HepG2 (cell line): ENCODE measurements at regions not wholly inside any gene's neighbourhood (a gene's known extent, or its start where the extent isn't known, plus 50 kb on each side); places are given as distances from the start of the nearest gene placed in this dataset.

ENCODE experiments used
- CREB3 ChIP-seq: sonication (generic); formaldehyde crosslinking; IDR thresholded peaks from 2 replicates; pipeline ENCODE4 v1.5.0; 2020; ENCODE audit warnings: missing genetic modification reagents
- EP300 ChIP-seq, 3 experiments: sonication (generic) in 1 of 3; formaldehyde crosslinking in 1 of 3; IDR thresholded peaks; 2 replicates each; pipeline versions ENCODE4 v1.5.1 to v1.6.1; 2011 to 2020; ENCODE audit warnings: low read depth in 2 of 3, low read length in 2 of 3, borderline replicate concordance in 1 of 3, improper control_type of control experiment in 1 of 3, mild to moderate bottlenecking in 1 of 3, missing genetic modification reagents in 1 of 3, moderate library complexity in 1 of 3
- HBP1 ChIP-seq: IDR thresholded peaks from 2 replicates; pipeline ENCODE4 v1.6.1; 2016; ENCODE audit warnings: low read depth, control low read depth
- MEIS1 ChIP-seq: sonication (generic); formaldehyde crosslinking; IDR thresholded peaks from 2 replicates; pipeline ENCODE4 v1.9.0; 2021; ENCODE audit warnings: mild to moderate bottlenecking, missing genetic modification reagents, moderate library complexity, borderline replicate concordance
- MZF1 ChIP-seq: sonication (generic); formaldehyde crosslinking; IDR thresholded peaks from 2 replicates; pipeline ENCODE4 v1.8.1; 2023; ENCODE audit warnings: mild to moderate bottlenecking, missing genetic modification reagents, borderline replicate concordance
- NFYC ChIP-seq: IDR thresholded peaks from 2 replicates; pipeline ENCODE4 v1.6.1; 2016; ENCODE audit warnings: missing genetic modification reagents, missing compliant biosample characterization
- THAP8 ChIP-seq: sonication (generic); formaldehyde crosslinking; IDR thresholded peaks from 2 replicates; pipeline ENCODE4 v1.5.1; 2020; ENCODE audit warnings: missing genetic modification reagents, mild to moderate bottlenecking, borderline replicate concordance
- TIGD3 ChIP-seq: sonication (generic); formaldehyde crosslinking; IDR thresholded peaks from 2 replicates; pipeline ENCODE4 v1.5.1; 2020; ENCODE audit warnings: mild to moderate bottlenecking, missing genetic modification reagents, borderline replicate concordance
- ZBTB14 ChIP-seq: sonication (generic); formaldehyde crosslinking; IDR thresholded peaks from 2 replicates; pipeline ENCODE4 v1.4.0; 2020; ENCODE audit warnings: missing genetic modification reagents
- ZFP37 ChIP-seq: sonication (generic); formaldehyde crosslinking; IDR thresholded peaks from 2 replicates; pipeline ENCODE4 v1.4.0; 2020; ENCODE audit warnings: missing genetic modification reagents, borderline replicate concordance
- ZNF101 ChIP-seq: sonication (generic); formaldehyde crosslinking; IDR thresholded peaks from 2 replicates; pipeline ENCODE4 v1.4.0; 2020; ENCODE audit warnings: mild to moderate bottlenecking, low read depth, missing genetic modification reagents, borderline replicate concordance
- ZNF136 ChIP-seq: sonication (generic); formaldehyde crosslinking; IDR thresholded peaks from 2 replicates; pipeline ENCODE4 v1.8.1; 2022; ENCODE audit warnings: low read depth, mild to moderate bottlenecking, moderate library complexity, missing genetic modification reagents
- ZNF20 ChIP-seq: sonication (generic); formaldehyde crosslinking; IDR thresholded peaks from 2 replicates; pipeline ENCODE4 v1.4.0; 2020; ENCODE audit warnings: mild to moderate bottlenecking, moderate library complexity, missing genetic modification reagents
- ZNF205 ChIP-seq: IDR thresholded peaks from 2 replicates; pipeline ENCODE4 v1.6.1; 2018; ENCODE audit warnings: missing biosample characterization, missing genetic modification reagents
- ZNF512 ChIP-seq: sonication (generic); formaldehyde crosslinking; IDR thresholded peaks from 2 replicates; pipeline ENCODE4 v1.4.0; 2020; ENCODE audit warnings: mild to moderate bottlenecking, missing genetic modification reagents
- ZNF552 ChIP-seq: sonication (generic); formaldehyde crosslinking; IDR thresholded peaks from 2 replicates; pipeline ENCODE4 v1.9.0; 2022; ENCODE audit warnings: missing genetic modification reagents, mild to moderate bottlenecking, borderline replicate concordance
- ZNF598 ChIP-seq: sonication (generic); formaldehyde crosslinking; IDR thresholded peaks from 2 replicates; pipeline ENCODE4 v1.5.1; 2020; ENCODE audit warnings: mild to moderate bottlenecking, missing genetic modification reagents, borderline replicate concordance
- ZNF841 ChIP-seq: sonication (generic); formaldehyde crosslinking; IDR thresholded peaks from 2 replicates; pipeline ENCODE4 v1.8.1; 2023; ENCODE audit warnings: missing genetic modification reagents, borderline replicate concordance
- ZSCAN21 ChIP-seq: sonication (generic); formaldehyde crosslinking; IDR thresholded peaks from 2 replicates; pipeline ENCODE4 v1.8.0; 2022; ENCODE audit warnings: mild to moderate bottlenecking, missing genetic modification reagents, moderate library complexity, borderline replicate concordance

GRCh38 chr5:175796536-175797499 is 74.6 kb upstream of the CPLX2 start (continued):
- TF ChIP-seq CREB3 (CRISPR knock-in tag) (peak; percentile 100), EP300 (IDR thresholded peaks at IDR 0.05; ENCODE audit: low read depth in 2 of 2, low read length in 2 of 2) (peak in 1 of 2 experiments; percentile 32; a peak in 1 of 4 replicates), EP300 (CRISPR knock-in tag; IDR thresholded peaks at IDR 0.05; ENCODE audit: borderline replicate concordance) (peak; percentile 91), MZF1 (CRISPR knock-in tag) (peak; percentile 97), ZNF136 (CRISPR knock-in tag) (peak; percentile 99), MEIS1 (CRISPR knock-in tag) (peak; percentile 100), ZBTB14 (CRISPR knock-in tag) (peak; percentile 78), ZNF20 (CRISPR knock-in tag) (peak; percentile 99), ZNF101 (CRISPR knock-in tag) (peak; percentile 99), ZNF841 (CRISPR knock-in tag) (peak; percentile 99), ZSCAN21 (CRISPR knock-in tag) (peak; percentile 100), ZFP37 (peak; percentile 100), ZNF598 (peak; percentile 100), NFYC (CRISPR knock-in tag) (peak; percentile 66), ZNF205 (CRISPR knock-in tag) (peak; percentile 99), ZNF512 (peak; percentile 73; the same call in 1 of the 2 replicates), HBP1 (peak; percentile 100), TIGD3 (CRISPR knock-in tag) (peak; percentile 99; the same call in 1 of the 2 replicates), THAP8 (CRISPR knock-in tag) (peak; percentile 100), ZNF552 (CRISPR knock-in tag) (peak; percentile 100)
